Middle frontal gyrus (tissue), 1 donor: ENCODE measurements at regions not wholly inside any gene's neighbourhood (a gene's known extent, or its start where the extent isn't known, plus 50 kb on each side); places are given as distances from the start of the nearest gene placed in this dataset.
"Not testable (repeated sequence)": the region's sequence is repeated elsewhere in the genome, so short reads cannot be mapped to it uniquely, and the experiment has no call there.

Source experiments
- DNase-seq: peaks from one replicate; pipeline ENCODE4 v3.0.0-alpha.2; 2015; ENCODE audit warnings: low spot score; ENCODE audit errors: extremely low spot score

DNA sequence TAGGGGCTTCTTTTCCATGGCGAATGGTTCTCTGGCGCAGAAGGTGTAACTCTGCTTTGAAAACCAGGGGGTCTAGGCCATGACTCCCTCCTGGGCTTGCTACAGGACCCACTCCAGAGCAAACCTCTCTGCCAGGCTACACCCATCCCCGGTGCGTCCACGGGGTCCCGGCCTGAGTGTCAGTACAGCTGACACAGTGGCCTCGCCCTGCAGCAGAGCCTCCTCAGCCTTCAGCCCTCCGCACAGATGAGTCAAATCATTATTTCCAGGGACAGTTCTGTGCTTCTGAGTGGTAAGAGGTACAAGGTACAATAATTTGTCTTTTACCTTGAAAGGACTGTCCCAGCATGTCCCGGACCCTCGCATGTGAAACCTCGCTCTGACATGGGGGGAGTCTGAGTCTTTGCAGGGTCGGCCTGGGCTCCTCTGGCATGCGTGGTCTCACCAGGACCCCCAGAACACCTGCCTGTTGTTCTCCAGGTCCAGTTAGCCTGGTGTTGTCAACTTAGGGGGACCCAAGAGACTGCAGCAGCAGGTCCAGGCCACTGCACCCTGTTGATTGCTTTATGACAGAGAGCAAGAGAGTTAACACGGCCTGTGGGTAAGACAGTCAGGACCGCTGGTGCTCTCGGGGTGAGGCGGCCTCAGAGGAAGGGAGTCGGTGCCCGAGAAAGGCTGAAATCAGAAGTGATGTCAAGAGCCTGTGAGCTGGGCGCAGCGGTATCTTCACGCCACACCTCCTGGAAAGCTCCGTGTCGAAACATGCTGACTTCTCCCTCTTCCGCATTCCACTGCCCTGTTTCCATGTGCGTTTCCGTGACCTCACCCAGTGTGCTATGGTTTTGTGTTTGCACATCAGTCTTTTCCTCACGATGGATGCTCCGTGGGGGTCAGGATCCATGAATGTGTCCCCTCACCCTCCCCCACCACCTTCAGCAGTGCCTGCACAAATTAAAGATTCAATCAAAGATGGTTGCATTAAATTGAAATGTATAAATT lies 340.1 kb downstream of the EIPR1 start:
- DNase-seq, result no peak

DNA sequence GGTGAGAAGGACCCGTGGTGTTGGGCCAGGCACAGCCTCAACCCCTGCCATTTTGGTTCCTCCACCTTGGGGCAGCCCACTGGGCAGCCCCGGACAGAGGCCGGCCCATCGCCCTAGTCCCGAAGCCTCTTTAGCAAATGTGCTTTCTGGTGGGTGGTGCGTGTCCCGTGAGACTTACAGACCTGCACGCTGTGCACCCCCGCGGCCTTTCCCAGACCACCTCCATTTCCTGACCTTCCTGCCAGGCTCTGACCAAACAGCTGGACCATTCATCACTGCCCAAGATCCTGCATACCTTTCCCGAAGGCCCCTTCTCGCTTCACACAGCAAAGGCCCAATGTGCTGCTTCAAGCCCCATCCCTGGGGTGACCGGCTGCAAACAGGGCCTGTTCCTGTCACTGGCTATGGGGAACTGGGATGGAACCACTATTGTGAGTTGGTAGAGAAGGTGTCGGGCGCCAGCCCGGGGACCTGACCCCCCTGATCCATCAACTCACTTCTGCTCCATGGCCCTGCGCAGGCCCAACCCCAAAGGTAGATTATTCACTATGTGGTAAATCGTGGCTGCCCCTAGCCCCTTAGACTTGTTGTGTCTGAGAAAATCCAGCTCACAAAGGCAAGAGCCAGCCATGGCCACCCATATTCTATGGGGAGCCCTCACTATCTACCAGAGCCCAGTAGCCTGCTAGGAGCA lies 341.0 kb downstream of the EIPR1 start:
- DNase-seq, result no peak

DNA sequence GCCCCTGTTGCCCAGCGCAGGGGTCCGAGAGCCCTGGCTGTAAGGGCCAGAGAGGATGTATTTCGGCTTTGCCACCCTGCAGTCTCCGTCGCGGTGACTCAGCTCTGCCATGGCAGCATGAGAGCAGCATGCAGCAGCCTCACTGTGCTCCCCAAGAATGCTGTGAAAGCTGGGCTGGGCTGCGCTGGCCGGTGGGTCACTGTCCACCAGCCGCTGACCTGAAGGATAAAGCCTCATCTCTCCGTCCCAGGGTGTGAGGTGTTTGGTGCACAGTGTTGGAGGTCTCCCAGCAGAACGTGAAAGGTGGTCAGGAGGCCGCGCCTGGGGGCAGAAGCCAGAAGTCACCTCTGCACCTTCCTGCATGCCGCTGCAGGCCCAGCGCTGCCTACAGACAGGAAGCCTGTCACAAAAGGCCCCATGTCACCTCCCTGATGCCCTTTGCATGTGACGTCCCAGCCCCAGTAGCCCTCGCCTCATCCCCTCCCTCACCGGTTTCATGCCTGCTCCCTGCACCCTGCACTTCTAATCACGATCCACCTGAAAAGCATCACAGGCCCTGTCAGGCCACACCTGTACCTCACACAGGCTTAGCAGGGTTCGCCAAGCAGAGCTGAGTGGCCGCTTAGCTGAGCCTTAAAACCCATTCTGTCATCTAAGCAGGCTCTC lies 342.1 kb downstream of the EIPR1 start:
- no peak for DNase-seq

GRCh38 chr2:3034856-3035255 lies 342.8 kb downstream of the EIPR1 start:
- DNase-seq, result no peak

DNA sequence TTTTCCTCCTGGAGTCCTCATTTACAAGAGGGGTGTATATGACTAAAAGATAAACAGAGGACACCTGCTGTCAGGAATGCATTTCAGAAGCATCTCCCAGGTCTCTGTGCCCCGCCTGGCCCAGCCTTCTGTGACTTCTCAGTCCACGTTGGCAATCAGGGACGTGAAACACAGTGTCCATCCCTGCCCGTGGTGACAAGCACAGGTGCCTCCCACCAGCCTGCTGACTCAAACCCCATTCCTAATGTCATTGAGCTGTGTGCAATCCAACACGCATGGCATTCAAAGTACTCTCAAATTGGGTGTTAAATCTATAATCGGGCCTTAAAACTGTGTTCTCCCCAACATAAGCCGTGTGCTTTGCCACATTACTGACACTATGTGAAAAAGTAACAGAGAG lies 343.2 kb downstream of the EIPR1 start:
- DNase-seq, result no peak

DNA sequence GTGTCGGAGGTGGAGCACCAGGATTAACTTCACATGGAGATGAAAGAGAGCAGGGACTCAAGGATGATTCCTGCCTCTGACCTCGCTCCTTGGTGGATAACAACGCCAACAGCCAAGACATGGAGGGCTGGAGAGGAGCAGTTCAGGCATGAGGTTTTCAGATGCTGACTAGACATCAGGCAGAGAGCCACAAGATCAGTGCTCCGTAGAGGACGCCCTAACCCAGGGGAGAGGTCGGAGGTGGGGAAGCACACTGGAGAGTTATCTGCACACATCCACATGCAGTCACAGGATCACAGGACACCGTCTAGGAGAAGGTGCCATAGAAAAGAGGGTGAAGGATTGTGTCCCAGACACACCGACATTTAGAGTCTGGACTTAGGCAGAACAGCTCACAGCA lies 344.3 kb downstream of the EIPR1 start:
- DNase-seq, result no peak

DNA sequence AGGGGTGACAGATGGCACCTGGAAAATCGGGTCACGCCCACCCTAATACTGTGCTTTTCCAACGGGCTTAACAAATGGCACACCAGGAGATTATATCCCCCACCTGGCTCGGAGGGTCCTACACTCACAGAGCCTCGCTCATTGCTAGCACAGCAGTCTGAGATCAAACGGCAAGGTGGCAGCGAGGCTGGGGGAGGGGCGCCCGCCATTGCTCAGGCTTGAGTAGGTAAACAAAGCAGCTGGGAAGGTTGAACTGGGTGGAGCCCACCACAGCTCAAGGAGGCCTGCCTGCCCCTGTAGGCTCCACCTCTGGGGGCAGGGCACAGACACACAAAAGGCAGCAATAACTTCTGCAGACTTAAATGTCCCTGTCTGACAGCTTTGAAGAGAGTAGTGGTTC lies 346.8 kb downstream of the EIPR1 start:
- DNase-seq, result not testable (repeated sequence)

- no peak for DNase-seq
Observed at GRCh38 chr2:3025984-3026383, 351.6 kb downstream of the EIPR1 start.

DNA sequence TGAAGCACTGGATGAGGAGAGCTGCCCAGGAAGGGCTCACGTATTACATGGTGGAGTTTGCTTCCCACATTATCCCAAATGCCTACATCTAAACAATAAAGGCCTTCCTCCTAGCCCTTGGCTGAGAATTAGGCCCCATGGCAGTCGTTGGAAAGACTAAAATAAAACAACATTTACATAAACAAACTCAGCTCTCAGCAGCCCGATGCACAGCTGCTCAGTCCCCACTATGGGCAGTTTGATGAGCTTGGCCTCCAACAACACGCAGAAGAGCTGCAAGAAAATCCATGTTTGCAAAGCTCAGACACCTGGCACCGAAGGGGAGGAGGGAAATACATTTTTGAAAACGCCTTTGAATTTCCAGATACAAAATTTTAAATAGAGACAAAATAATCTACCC lies 352.4 kb downstream of the EIPR1 start:
- DNase-seq, result no peak

DNA sequence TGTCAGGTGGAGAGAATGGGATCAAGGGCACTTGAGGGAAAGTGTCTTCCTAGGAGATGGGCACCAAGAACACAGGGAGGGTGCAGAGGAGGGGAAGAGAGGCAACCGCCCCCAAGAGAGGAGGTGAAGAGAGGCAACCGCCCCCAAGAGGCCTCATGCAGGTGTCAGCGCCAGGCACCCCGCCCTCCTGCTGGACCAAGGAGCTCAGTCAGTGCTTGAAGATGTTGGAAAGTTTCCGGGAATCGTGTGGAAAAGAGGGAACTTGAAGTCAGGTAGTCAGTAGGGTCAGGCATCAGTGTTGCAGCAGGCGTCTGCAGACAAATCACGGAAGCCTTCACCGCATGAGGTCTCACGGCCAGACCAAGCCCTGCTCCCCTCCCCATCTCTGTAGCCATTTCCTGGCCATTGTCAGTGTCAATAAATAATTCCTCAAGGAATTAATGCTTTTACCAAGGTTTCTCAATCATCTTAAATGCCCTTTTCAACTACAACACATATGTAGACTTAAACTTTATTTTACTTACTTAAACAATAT lies 353.1 kb downstream of the EIPR1 start:
- DNase-seq, result no peak

- no peak for DNase-seq
Observed at GRCh38 chr2:3023531-3023930, 354.1 kb downstream of the EIPR1 start.

- DNase-seq, result no peak
Observed at GRCh38 chr2:3022841-3023372, 354.7 kb downstream of the EIPR1 start.

DNA sequence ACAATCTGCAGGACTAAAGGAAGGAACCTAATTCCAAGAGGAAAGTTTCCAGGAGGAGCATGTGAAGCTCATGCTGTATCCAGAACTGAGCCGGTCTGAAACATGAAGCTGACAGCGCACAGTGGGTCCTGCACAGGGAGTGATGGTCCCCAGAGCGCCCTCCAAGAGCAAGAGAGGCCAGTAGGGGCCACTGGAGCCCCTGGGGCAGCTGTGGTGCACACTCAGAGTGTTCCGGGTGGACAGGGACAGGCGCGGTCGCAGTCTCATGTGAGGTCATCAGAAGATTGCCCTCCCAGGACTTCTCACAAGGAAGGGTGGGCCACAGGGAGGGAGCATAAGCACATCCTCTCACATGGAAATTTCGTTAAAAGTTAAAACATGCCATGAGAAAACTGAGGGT lies 355.9 kb downstream of the EIPR1 start:
- no peak for DNase-seq

- no peak for DNase-seq
Observed at GRCh38 chr2:3010001-3010400, 367.6 kb downstream of the EIPR1 start.

DNA sequence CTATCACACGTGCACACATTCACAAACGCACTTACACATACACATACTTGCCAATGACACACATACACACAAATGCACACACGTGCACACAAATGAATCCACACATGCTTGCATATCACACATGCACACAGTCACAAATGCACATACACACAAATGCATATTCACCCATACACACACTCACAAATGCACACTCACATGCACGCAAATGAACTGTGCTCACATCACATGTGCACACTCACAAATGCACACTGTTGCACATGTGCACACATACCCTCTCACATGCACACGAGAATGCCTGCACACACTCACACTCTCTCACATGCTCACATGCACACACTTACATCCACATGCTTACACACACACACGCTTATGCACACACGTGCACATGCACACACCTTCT lies 368.1 kb downstream of the EIPR1 start:
- DNase-seq, result no peak

DNA sequence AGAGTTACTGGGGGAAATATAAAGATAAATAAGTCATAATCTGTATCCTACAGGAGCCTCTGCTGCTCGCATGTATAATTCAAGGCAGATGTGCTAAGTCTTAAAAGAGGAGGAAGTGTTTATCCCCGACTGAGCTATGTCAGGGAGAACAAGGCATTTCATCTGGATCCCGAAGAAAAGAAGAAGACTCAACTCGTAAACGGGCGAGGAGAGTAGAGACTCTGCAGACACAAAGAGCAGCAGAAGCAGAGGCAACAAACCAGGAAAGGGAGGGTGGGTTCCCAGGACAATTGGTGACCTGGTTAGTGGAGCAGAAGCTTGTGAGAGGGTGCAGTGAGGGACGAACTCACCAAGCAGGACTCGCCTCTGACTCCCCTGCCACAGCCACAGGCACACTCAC lies 368.6 kb downstream of the EIPR1 start:
- no peak for DNase-seq

- no peak for DNase-seq
Observed at GRCh38 chr2:3008561-3008960, 369.1 kb downstream of the EIPR1 start.

DNA sequence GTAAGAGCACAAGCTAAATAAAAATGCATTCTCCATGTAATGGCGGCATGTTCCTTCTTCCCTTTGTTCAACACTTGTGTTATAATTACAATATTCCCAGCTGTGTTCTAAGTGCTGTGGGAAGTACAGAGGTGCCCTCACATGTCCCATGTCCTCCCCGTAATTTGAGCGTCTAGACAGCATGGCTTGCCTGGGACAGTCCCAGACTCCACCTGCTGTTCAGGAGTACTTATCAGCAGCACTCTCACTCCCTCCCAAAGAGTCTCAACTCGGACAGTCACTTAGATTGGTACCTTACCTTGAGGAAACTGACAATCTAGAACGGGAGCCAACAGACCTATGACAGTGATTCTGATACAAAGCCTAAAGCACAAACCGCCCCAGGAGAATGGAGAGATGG lies 370.5 kb downstream of the EIPR1 start:
- DNase-seq, result no peak

DNA sequence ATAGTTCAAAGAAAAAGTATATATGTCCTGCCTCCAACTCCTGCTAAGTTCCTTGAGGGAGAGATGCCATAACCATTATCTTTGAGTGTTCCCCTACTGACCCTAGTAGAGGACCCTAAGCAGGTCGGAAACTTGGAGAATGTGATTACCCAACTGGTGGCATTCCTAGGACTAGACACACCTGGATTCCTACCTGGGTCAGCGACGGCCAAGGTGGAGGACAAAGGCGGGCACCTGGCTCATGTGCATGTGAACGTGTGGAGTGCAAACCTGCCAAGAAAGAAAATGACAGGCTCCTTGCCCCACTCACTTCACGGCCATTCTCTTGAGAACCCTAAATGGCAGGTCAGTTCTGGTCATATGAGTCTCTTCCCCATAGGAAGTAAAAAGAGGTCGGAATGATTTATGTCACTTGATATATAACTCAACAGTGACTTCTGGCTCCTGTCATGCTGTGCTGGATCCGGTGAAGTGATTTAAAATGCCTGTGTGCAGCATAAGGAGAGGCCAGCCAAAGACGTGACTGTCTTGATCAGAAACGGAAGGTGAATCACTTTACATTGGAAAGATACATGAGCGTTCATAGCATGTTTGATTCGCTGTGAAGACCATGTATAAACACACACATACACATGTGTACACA lies 371.6 kb downstream of the EIPR1 start:
- DNase-seq, result no peak

DNA sequence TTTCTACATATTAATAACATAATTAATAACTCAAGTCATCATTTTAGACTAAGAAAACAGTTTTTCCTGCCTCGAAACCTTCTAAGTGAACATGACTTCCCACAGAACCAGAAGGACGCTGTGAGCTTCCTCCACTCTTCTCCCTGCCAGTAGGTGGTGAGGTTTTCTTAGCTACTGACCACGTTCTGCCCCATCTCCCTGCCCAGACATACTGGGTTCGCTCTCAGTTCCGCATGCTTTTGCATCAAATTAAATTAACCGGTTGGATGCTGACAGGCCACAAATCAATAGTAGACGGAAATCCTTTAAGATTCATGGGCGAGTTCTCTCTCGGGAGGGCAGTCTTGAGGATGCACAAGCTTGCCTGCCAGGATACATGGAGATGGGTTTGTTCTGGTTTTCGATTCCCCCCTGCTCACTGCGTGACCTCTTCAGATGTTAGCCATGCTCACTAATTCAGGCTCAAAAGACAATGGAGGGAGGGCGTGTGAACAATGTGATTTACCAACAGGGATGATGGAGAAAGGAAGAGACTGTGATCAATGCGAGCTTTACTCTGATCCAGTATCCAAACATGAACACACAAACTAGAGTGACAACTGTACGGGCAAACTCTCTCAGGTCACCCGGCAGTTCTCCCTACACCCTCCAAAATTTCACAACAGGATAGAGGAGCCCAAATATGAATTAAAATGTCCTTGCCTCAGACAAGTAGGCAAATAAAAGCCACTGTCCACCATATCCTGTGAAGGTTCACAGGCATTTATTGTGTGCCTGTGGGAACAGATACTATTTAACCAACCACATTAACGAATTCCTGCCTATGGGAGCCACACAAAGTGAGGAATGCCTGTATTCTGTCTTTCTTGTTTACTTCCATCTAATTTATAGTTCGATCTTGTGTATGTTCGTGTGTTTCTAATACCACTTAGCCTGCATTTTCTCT lies 375.7 kb downstream of the EIPR1 start:
- DNase-seq, result no peak
